H1 (cell line): ENCODE measurements at regions not wholly inside any gene's neighbourhood (a gene's known extent, or its start where the extent isn't known, plus 50 kb on each side); places are given as distances from the start of the nearest gene placed in this dataset.

ENCODE experiments used
- ATF2 ChIP-seq: IDR thresholded peaks from 2 replicates; pipeline ENCODE4 v1.6.1; 2012; ENCODE audit warnings: low read length, inconsistent platforms
- EZH2 ChIP-seq: fragments of 200-600 bp; sonication (generic); IDR thresholded peaks from 2 replicates; pipeline ENCODE4 v1.7.1; 2012; ENCODE audit warnings: low read depth, mild to moderate bottlenecking, moderate library complexity, low read length, inconsistent platforms; ENCODE audit not compliant: severe bottlenecking
- TAF1 ChIP-seq: IDR thresholded peaks from 2 replicates; pipeline ENCODE4 v1.6.1; 2011; ENCODE audit warnings: mild to moderate bottlenecking, low read depth, low read length

DNA sequence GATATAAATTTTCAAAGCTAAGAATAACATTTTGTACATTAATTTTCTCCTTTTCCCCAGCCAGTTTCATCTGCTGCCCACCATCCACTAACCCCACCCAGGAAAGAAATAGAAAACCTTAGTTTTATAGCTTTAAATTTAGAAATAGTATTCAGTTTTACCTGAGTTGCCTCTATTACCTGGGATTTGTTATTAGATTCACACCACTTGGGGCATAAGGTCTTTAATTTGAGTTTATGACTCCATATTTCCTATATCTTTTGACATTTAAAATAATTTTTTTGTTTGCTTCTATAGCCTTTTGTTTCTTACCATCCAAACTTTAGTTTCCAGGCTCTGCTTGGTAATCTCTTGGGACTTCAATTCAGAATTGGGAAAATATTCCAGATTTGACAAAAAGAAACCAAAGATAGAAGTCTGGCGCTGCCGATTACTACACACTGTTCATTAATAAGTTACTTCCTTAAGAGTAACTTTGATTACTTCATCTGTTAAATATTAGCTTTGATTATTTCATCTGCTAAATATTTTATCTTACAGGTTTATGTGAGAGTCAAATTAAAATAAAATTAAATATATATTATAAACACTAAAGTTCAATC lies 485.5 kb upstream of the FOXG1 start (continued):
- TF ChIP-seq ATF2: no peak
- no peak for TF ChIP-seq TAF1
- no peak for TF ChIP-seq EZH2
